WERI-Rb-1 (cell line): ENCODE measurements at regions not wholly inside any gene's neighbourhood (a gene's known extent, or its start where the extent isn't known, plus 50 kb on each side); places are given as distances from the start of the nearest gene placed in this dataset.

Source experiments
- DNase-seq: peaks from one replicate; pipeline ENCODE4 v3.0.0-alpha.2; 2020
- H3K27ac ChIP-seq: fragments of 250-450 bp; sonication (Bioruptor Pico); 2 replicates; pipeline ENCODE4 v1.5.1; 2020; ENCODE audit warnings: mild to moderate bottlenecking, moderate library complexity
- H3K27me3 ChIP-seq: fragments of 250-450 bp; sonication (Bioruptor Pico); 2 replicates; pipeline ENCODE4 v1.5.1; 2021; ENCODE audit warnings: mild to moderate bottlenecking, low read depth, moderate library complexity; ENCODE audit not compliant: insufficient read depth, severe bottlenecking
- H3K36me3 ChIP-seq: fragments of 250-450 bp; sonication (Bioruptor Pico); 2 replicates; pipeline ENCODE4 v1.5.1; 2020; ENCODE audit warnings: mild to moderate bottlenecking, moderate library complexity
- H3K4me3 ChIP-seq: 2 replicates; pipeline ENCODE4 v1.5.1; 2011; ENCODE audit warnings: low read depth, mild to moderate bottlenecking, control low read depth, low read length
- H3K9me3 ChIP-seq: fragments of 250-450 bp; sonication (Bioruptor Pico); 2 replicates; pipeline ENCODE4 v1.5.1; 2021; ENCODE audit warnings: mild to moderate bottlenecking, moderate library complexity; ENCODE audit not compliant: severe bottlenecking
- CTCF ChIP-seq: IDR thresholded peaks from 2 replicates; pipeline ENCODE4 v1.5.1; 2011; ENCODE audit warnings: low read depth, mild to moderate bottlenecking, control low read depth, inconsistent platforms, low read length

- H3K36me3 ChIP-seq = no peaks in the 10 kb centered on the region
- no peak for DNase-seq
- no peaks in the 10 kb centered on the region for H3K9me3 ChIP-seq
- peaks cover 64% of the 10 kb centered on the region for H3K27me3 ChIP-seq
- TF ChIP-seq CTCF = no peak
- H3K27ac ChIP-seq = no peak overlapping the region
- H3K4me3 ChIP-seq = no peak overlapping the region
Measured at GRCh38 chr9:84450029-84450428, 109.5 kb upstream of the SLC28A3 start.

- TF ChIP-seq CTCF = no peak
- DNase-seq = no peak
- no peak overlapping the region for H3K27ac ChIP-seq
- no peaks in the 10 kb centered on the region for H3K36me3 ChIP-seq
- peaks cover 43% of the 10 kb centered on the region for H3K27me3 ChIP-seq
- H3K4me3 ChIP-seq = no peak overlapping the region
- peaks cover 7% of the 10 kb centered on the region for H3K9me3 ChIP-seq
Measured at GRCh38 chr9:84456527-84456926, 116.0 kb upstream of the SLC28A3 start.

GRCh38 chr9:84460695-84461094, 120.1 kb upstream of the SLC28A3 start:
- no peak for DNase-seq
- peaks cover 37% of the 10 kb centered on the region for H3K27me3 ChIP-seq
- H3K4me3 ChIP-seq = no peak overlapping the region
- no peak for TF ChIP-seq CTCF
- no peak overlapping the region for H3K27ac ChIP-seq
- peaks cover 7% of the 10 kb centered on the region for H3K9me3 ChIP-seq
- H3K36me3 ChIP-seq = no peaks in the 10 kb centered on the region

GRCh38 chr9:84463272-84463671, 122.7 kb upstream of the SLC28A3 start:
- H3K9me3 ChIP-seq = no peaks in the 10 kb centered on the region

GRCh38 chr9:84466580-84467285, 126.2 kb upstream of the SLC28A3 start:
- no peak overlapping the region for H3K27ac ChIP-seq
- H3K4me3 ChIP-seq = no peak overlapping the region
- no peak for DNase-seq
- no peak for TF ChIP-seq CTCF
- H3K9me3 ChIP-seq = no peaks in the 10 kb centered on the region
- no peaks in the 10 kb centered on the region for H3K36me3 ChIP-seq
- peaks cover 57% of the 10 kb centered on the region for H3K27me3 ChIP-seq

More at GRCh38 chr9:84463272-84463671, 122.7 kb upstream of the SLC28A3 start:
- Histone ChIP-seq H3K4me3 (no peak overlapping the region), H3K27me3 (peaks cover 49% of the 10 kb centered on the region), H3K27ac (no peak overlapping the region), H3K36me3 (no peaks in the 10 kb centered on the region)
- no peak for TF ChIP-seq CTCF
- no peak for DNase-seq

GRCh38 chr9:84471816-84472215, 131.3 kb upstream of the SLC28A3 start:
- Histone ChIP-seq H3K9me3 (no peaks in the 10 kb centered on the region), H3K36me3 (no peaks in the 10 kb centered on the region), H3K27ac (no peak overlapping the region), H3K27me3 (peaks cover 43% of the 10 kb centered on the region), H3K4me3 (no peak overlapping the region)
- TF ChIP-seq CTCF = no peak
- no peak for DNase-seq
